VCaP (cell line): ENCODE measurements at regions not wholly inside any gene's neighbourhood (a gene's known extent, or its start where the extent isn't known, plus 50 kb on each side); places are given as distances from the start of the nearest gene placed in this dataset.
A peak's percentile ranks its signal among the peaks of the same experiment; 100 is the strongest.

Source experiments
- H3K27ac ChIP-seq: fragments of 450-650 bp; 2 replicates; pipeline ENCODE4 v1.5.1; 2017
- TF ChIP-seq, protein P1 (sequence below): fragments of 450-650 bp; conservative IDR thresholded peaks from 2 replicates; pipeline ENCODE4 v1.5.1; 2017; ENCODE audit warnings: mild to moderate bottlenecking, moderate library complexity

DNA sequence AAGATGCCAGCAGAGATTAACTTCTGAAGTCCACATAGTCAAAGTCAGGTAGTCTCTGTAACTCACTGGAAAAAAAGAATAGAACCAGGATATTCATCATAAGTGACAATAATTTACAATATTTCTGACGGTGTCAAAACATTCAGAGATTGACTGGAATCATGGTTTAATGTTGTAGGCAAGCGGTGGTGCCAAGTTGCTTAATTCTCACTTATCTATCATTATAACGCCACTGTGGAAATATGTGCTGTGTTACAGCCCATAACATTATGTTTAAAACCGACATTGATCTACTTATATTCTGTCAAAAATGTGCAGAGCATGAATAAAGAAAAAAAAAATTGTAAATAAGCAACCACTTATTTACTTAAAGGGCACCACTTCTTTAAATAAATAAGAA lies 801.7 kb downstream of the DIPK2A start:
- TF ChIP-seq, protein P1, sequence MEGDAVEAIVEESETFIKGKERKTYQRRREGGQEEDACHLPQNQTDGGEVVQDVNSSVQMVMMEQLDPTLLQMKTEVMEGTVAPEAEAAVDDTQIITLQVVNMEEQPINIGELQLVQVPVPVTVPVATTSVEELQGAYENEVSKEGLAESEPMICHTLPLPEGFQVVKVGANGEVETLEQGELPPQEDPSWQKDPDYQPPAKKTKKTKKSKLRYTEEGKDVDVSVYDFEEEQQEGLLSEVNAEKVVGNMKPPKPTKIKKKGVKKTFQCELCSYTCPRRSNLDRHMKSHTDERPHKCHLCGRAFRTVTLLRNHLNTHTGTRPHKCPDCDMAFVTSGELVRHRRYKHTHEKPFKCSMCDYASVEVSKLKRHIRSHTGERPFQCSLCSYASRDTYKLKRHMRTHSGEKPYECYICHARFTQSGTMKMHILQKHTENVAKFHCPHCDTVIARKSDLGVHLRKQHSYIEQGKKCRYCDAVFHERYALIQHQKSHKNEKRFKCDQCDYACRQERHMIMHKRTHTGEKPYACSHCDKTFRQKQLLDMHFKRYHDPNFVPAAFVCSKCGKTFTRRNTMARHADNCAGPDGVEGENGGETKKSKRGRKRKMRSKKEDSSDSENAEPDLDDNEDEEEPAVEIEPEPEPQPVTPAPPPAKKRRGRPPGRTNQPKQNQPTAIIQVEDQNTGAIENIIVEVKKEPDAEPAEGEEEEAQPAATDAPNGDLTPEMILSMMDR, result no peak
- no peak overlapping the region for H3K27ac ChIP-seq

DNA sequence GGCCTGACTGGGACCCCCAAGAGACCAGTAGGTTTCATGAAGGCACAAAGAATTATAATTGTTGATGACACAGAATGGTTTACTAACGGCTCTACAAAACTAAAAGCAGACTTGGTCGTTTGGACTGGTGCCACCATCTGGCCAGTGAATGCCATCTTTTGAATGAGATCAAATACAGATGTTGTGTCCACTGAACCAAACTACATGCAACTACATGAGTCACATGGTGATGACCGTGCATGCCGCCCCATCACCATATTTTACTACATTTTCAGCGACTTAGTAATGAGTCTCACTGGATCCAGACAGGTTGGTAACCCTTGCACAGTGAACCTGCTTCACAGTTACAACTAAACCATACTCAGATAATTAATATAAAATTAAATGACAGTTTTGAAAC lies 803.3 kb downstream of the DIPK2A start:
- H3K27ac ChIP-seq, result no peak overlapping the region
- TF ChIP-seq, protein P1, result no peak

- H3K27ac ChIP-seq, result no peak overlapping the region
- TF ChIP-seq, protein P1, result no peak
Observed at GRCh38 chr3:144775551-144775950, 803.9 kb downstream of the DIPK2A start.

DNA sequence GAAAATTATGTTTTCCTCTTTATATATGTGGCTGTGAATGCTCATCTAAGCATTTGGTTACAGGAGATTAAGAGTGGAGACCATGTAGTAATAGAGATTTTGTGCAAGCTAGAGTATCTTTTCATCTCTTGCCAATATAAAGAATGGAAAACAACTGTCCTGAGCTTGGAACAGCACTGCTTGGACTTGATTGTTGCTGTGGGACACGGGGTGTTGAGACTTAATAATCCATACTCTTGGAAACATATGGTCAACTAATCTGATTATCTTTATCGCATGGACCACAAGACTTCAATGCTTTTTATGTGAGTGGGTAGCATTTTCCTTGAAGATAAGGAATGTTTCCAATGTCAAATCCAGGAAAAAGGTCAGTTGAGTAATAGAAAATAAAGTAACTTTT lies 806.3 kb downstream of the DIPK2A start:
- TF ChIP-seq, protein P1, result no peak
- H3K27ac ChIP-seq, result peak overlapping the region; percentile 28

- H3K27ac ChIP-seq, result no peak overlapping the region
- TF ChIP-seq, protein P1, result no peak
Observed at GRCh38 chr3:144791034-144791433, 819.4 kb downstream of the DIPK2A start.

- TF ChIP-seq, protein P1, result no peak
- H3K27ac ChIP-seq, result no peak overlapping the region
Observed at GRCh38 chr3:144801890-144802289, 830.3 kb downstream of the DIPK2A start.

GRCh38 chr3:144809380-144809779 lies 837.8 kb downstream of the DIPK2A start:
- no peak overlapping the region for H3K27ac ChIP-seq
- TF ChIP-seq, protein P1, result no peak

GRCh38 chr3:144810160-144810559 lies 838.5 kb downstream of the DIPK2A start:
- H3K27ac ChIP-seq, result no peak overlapping the region
- TF ChIP-seq, protein P1, result no peak
